Suppressor macrophage treated with lipopolysaccharide for 4 hours (primary cell): ENCODE measurements at regions not wholly inside any gene's neighbourhood (a gene's known extent, or its start where the extent isn't known, plus 50 kb on each side); places are given as distances from the start of the nearest gene placed in this dataset.
"Not testable (repeated sequence)": the region's sequence is repeated elsewhere in the genome, so short reads cannot be mapped to it uniquely, and the experiment has no call there.

Experiments used
- DNase-seq: peaks from one replicate; pipeline ENCODE4 v3.0.0-alpha.2; 2020

DNA sequence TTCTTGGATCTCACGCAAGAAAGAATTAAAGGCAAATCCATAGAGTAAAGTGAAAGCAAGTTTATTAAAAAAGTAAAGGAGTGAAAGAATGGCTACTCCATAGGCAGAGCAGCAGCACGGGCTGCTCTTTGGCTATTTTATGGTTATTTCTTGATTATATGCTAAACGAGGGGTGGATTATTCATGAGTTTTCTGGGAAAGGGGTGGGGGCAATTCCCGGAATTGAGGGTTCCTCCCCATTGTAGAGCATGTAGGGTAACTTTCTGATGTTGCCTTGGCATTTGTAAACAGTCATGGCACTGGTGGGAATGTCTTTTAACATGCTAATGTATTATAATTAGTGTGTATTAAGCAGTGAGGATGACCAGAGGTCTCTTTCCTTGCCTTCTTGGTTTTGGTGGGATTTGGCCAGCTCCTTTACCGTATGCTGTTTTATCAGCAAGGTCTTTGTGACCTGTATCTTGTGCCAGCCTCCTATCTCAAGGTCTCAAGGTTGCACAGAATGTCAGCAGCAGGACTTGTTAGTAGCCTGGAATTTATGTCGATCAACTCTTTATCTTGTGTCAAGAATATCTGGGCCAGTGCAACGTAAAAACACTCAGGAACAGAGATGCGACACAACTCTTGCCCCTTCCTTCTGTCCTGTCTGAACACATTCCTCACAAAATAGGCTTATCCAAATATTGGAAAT is 931.4 kb downstream of the QKI start:
- DNase-seq = no peak

DNA sequence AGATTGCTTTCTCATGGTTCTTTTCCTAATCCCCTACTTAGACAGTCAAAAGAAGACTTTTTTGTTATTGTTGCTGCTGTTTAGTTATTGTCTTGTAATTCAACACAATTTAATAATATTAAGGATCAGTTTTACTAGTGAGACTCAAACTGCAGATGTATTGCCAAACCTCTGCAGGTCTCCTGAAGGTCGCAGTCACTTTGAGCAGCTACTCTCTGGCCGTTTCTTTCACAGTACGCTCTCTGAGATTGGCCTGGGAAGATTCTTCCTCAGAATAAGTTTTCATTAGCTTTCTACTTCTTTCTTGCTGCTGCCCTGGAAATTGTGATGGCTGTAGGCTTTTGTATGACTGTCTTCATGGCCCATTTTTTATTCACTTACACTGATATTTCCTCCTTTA is 930.8 kb downstream of the QKI start:
- no peak for DNase-seq

DNA sequence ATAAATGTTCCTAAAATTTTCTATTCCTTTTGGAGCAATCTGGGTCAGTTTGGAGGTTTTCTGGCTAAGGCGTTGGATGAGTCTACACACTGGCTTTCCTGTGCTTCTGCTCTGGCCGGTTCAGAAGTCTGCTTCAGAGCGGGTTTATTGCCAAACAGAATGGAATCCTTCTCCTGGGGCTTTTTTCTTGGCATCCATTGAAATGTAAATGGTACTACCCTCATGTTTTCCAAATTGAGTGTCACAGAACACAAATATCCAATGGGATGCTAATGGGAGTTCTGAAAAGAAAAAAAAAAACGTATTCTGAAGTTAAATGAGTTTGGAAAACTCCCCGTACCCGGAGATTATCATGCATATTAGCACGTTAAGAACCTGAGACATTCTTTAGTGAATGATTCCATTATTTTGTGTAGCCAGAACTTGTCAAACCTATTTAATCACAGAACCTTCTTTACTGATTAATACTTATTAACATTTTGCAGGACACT is 930.3 kb downstream of the QKI start:
- DNase-seq = no peak

DNA sequence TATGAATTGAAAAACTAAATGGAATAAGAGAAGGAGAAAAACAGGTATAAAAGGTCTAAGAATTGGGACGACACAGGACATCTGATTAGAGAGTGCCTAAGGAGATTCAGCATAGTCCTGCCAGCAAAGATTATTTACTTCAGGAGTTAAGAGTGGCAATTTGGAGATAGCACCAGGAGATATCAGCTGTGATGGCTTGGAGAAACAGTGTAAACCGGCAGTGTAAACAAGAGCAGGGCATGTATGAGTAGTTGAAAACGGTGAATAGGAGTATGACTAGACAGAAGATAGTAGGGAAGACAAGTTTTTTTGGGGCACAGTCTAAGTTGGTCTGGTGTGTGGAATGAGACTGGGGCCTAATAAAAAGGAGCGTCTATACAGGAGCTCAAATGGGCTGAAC is 924.9 kb downstream of the QKI start:
- not testable (repeated sequence) for DNase-seq

DNA sequence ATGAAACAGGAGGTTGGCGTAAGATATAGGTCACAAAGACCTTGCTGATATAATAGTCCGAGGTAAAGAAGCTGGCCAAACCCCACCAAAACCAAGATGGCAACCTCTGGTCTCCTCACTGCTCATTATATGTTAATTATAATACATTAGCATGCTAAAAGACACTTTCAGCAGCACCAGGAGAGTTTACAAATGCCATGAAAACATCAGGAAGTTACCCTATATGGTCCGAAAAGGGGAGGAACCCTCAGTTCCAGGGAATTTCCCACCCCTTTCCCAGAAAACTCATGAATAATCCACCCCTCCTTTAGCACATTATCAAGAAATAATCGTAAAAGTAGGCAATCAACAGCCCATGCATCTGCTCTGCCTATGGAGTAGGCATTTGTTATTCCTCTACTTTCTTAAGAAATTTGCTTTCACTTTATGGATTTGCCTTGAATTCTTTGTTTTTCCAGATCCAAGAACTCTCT is 923.4 kb downstream of the QKI start:
- DNase-seq = no peak

DNA sequence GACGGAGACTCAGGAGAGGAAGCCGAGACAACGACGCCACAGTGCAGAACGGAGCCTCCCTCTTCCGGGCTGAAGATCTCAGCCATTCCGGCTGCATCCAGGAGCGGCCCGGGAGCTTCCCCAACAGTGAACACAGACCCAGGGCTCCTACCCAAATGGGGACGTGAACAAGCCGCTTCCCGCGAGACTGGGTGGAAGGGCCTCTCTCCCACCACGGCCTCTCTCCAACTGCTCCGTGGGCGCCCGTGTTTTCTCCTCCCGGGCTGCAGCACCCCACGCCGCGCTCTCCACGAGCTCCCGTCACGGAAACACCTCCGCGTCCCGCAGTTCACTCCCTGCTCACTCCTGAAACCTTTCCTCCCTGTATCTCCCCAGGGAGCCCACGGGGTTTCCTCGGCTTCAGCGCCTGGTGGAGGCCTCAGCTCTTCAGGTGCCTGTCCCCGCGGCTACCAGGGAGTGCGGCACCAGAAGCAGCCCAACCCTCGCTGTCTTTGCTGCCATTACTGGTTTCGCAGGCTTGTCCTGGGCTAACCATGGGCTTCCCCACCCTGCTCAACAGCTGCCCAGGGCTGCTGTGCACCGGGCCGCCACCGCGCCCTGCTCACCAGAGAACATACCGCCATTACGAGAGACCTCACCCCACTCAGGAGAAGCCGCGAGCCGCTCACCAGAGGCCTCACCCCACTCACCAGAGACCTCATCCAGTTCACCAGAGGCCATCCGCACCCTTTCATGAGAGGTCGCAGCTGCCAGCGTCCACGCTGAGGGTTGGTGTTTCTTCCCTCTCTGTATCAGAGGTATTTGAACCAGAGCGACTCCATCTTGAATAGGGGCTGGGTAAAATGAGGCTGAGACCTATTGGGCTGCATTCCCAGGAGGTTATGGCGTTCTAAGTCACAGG is 922.8 kb downstream of the QKI start:
- DNase-seq = no peak

DNA sequence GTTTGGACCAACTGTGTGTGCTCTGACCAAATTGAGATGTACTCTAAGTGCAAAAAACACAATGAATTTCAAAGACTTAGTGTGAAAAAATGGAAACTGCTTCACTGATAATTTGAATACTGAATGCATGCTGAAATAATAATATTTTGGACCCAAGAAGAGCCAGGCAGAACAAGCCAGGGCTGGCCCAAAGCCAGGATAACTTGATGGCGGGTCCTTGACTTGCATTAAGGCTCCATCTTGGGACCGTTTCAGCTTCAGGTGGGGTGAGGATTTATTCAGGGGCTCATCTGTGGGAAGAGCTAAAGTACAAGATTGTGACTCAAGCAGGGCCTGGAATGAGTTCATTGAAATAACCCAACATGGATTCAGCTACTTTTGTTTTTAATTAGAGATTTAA is 921.9 kb downstream of the QKI start:
- no peak for DNase-seq

DNA sequence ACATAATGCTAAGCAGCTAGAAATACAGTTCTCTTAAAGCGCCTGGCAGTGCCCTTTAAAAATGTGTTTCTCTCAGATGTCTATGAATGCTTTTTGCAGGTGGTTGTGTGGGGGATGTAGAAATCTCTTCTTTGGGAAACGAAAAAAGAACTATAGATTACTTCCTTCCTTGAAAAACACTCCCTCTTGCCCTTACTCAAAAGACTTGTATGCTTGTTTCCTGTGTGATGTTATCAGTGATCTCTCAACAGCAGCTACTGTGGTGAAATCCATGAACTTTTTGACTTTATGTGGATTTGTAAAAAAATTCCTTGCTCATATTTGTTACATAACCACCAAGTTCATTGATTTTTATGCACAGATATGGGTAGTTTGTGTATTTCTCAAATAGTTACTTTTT is 916.5 kb downstream of the QKI start:
- no peak for DNase-seq

DNA sequence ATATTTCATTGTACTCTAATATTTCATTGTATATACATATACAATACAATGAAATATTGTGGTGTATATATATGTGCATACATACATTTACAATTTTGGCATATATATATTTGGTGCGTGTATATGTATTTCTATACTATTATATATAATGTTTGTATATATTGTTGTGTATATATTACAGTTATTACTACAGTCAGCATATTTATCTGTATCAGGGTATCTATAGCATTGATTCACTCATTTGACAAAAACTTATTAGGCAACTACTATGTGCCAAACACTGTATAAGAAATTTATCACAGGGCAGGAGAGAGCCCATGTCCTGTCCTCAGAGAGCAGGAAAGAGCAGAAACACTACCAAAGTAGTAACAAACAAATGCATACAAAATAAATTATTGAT is 910.6 kb downstream of the QKI start:
- no peak for DNase-seq

DNA sequence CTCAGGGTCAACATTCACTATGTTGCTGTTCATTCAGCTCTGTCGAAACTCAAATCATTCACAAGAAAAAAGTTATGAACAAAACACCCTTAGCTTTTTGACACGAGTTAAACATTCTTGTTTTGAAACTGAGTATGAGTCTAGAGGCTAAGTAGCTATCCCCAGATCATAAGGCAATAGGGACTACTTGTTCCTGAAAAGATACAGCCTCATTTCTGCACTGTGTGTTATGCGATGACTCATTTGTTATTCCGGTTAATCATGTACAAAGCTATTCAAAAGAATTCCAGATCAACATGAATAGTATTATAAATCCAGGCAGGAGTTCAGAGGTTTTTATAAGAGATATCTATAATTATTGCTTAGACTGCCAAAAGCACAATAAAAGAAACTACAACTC is 908.0 kb downstream of the QKI start:
- DNase-seq = no peak

DNA sequence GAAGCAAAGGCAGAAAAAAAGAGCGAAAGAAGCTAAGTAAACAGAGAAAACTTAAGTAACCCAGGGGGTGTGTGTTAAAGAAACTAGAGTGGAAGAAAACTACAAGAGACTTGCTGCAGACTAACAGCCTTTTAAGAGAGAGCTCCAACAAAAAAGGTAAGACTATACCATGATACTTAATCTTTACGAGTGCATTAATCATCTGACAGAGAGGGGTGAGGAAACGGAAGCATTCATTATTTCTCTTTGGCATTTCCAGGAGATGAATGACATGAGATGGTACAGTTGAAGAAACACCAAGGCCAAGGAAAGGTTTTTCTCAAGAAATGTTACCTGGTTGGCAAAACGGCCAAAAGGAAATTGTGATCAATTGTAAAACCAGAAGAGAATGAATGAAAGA is 906.8 kb downstream of the QKI start:
- no peak for DNase-seq

DNA sequence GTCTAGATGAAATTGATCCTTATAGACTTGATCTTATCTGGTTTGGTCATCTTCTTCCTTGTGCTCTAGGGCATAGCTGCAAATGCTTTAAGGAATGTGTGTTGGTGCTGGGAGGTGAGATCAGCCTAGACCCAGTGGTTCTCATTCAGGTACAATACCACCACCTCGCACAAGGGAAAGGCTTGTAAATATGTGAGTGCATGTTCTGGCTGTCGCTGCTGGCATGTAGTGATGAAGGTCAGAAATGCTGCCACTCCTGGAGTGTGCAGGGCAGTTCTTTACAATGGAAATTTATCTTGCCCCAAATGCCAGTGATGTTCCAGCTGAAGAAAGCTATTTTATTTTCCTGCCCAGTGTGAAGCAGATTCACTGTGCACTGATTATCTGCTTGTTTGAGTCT is 900.9 kb downstream of the QKI start:
- DNase-seq = no peak

DNA sequence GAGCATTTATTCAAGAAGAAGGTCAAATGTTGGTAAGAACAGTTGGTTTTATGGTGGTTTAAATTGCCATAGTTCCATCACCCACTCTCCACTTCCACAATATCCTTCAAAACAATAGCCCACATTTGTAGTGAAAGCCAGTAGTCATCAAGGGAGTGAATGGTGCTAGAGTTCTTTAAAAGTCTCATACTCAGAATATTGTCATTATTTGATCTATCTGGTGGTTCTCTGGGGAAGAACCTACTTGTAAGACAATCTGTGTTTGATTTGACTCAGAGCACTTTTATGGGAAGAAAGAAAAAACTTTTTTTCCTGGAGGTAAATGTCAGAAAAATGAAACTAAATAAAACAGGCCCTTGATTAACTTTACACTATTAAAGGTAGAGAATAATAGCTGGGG is 893.8 kb downstream of the QKI start:
- no peak for DNase-seq

DNA sequence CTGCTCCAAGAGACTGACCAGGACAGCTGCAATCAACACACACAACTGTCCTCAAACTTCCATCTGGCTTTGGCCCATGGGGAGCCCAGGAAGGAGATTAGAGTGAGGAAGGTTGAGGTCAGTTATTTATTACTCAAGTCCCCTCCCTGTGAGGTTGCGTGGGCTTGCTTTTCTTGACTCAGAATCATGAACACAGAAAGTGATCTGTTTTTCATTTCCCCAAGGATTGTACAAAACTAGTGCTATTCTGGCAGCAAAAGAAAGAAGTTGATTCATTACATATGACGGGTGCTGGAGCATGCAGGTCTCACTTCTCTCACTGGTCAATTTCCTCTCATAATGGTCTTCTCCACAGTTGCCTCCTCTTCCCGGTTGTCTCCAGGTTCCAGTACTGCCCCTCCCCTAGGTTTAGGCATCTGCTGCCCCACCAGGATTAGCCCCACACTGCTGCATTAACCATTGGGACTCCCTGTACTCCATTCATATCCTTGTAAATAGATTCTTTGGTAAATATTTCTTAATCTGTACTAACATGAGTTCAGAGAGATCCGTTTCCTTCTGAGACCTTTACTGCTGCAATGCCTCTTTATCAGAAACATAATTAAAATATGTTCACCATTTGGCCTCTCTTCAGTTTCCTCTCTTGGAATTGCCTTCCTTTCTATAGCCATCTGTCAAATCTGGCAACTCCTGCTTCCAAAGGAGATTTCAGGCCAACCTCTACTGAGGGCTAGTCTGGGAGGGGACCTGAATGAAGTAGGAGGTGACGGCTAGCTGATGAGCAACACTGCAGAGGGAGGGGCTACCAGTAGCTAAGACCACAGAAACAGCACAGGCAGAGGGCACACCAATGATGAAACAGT is 888.8 kb downstream of the QKI start:
- DNase-seq = no peak

DNA sequence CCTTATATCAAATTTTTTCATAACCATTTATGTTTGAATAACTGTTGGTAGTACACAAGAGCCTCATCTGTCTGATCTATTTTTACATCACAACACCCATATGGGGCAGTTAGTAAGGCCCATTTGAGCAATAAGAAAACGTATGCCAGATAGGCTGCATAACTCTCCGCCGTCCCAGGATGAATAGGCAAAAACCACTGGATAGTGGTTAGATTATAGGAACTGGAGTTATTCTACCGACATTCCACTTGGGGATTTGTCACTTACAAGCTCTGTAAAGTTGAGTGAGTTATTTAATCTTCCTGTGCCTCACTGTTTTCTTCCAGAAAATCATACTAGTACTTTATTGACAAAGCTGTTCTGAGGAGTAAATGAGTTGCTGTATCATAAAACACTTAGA is 881.9 kb downstream of the QKI start:
- no peak for DNase-seq

DNA sequence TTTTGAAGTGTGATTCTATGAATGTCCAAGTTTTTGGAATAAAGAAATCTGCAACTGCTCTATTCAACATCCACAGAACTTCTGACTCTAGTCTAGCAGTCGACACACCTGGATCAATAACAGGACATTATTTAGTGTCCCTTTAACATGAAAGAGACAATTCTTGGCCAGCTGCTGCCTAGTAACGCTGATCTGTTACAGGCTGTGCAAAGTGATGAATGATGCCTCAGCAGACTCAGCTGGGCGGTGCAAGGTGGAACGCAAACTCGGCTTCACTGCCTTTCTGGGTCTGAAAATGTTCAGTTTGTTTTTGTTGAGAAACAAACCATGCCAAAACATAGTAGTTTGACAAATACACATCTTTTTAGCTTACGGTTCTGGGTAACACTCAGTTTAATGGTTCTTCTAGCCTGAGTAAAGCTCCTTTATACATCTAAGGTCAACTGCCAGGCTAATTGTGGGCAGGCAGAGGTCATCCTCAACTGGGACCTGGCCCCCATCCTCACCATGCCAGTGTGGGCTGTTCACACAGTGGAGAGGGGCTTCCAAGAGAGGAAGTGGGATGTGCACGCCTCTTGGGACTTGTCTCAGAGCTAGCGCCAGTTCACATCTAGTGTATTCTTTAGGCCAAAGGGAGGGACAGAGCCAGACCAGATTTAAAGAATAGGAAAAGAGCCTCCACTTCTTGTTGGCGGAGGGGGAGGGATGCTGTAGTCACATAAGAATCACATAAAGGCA is 879.7 kb downstream of the QKI start:
- no peak for DNase-seq

DNA sequence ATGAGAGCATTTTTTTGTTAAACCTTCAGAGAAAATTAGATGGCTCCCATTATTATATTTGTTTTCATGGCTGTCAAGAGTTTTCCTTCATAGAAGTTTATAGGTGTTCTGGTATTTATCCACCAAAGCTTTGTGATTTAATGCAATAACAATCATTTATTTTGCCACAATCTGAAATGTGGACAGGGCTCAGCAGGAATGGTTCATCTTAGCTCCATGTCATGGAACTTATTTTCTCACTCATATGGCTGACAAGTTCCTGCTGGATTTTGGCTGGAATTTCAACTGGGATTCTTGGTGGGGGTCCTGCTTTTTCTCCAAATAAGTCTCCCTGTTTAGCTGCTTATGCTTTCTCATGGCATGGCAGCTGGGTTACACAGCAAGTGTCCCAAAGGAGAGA is 876.7 kb downstream of the QKI start:
- no peak for DNase-seq

DNA sequence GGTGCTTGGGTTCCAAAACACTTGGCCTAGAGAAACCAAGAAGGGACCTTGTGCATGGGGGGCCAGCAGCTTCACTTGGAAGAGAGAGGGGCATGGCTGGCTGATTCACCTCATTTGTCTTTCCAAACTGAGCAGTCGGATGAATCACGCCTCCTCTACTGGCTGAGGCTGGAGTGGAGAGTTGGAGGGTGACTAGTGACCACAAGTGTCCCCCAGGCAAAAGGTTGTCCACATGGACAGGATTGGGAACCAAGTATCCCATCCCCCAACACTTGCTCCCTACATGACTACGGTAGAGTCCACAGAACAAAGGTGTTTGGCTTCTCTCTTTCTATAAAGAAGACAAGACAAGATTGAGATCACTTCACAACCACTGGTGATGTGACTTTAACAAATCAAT is 875.6 kb downstream of the QKI start:
- DNase-seq = no peak

DNA sequence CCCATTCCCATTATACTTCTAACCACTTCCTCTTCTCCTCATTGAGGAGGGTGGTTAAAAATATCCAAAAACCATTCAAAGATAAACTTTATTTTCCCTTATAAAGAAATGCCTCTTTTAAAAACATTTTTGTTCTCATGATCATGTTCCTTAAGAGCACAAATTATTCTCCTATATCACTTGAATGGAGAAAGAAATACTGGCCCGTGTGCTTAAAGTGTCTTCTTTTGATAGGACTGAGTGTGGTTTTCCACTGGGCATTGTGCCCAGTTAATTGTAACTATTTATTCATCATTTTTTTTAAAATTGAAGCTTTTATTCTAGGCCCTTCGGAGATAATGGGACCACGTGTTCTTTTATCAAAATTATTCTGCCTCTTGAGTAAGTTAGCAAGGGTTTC is 871.5 kb downstream of the QKI start:
- DNase-seq = no peak

DNA sequence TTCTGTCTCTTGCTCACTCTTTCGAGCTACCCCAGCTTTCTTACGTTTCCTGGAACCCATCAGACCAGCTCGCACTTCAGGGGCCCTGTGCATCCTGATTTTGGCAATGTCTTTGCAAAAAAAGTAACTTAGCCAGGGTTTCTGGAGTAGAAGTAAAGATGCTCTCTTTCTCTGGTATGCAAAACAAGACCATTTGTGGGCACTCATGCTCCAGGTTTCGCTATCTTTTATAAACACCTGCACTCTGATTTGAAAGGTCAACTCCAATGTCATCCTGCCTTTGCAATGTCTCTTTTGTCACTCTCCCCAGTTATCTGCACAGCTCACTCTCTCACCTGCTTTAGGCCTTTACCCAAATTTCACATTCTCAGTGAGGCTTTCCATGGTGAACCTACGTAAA is 869.1 kb downstream of the QKI start:
- no peak for DNase-seq

DNA sequence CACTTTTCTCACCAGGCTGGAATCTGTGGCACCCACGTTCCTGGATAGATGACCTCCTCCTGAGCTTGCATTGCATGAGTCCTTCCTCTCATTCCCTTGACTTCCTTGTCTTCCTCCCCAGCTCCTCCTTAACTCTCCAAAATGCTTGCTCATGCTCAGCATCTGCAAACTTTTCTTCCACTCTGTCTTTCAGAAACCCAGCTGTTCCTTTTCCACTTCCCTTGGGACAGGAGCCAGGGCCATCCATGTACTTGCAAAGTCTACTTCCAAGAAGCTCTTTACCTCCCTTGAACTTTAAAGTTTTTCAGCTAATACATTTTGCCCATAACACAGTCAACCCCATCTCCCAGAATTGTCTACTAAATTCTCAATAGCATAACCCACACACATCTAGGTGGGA is 861.7 kb downstream of the QKI start:
- no peak for DNase-seq

DNA sequence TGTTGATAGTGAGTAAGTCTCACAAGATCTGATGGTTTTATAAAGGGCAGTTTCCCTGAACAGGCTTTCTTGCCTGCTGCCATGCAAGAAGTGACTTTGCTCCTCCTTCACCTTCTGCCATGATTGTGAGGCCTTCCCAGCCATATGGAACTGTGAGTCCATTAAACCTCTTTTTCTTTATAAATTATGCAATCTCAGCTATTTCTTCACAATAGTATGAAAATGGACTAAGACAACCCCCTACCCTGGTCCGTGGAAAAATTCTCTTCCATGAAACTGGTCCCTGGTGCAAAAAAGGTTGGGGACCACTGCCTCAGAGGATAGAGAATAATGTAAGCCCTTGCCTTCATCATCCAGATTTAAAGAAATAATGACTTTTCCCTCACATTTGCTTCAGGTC is 861.3 kb downstream of the QKI start:
- DNase-seq = no peak

DNA sequence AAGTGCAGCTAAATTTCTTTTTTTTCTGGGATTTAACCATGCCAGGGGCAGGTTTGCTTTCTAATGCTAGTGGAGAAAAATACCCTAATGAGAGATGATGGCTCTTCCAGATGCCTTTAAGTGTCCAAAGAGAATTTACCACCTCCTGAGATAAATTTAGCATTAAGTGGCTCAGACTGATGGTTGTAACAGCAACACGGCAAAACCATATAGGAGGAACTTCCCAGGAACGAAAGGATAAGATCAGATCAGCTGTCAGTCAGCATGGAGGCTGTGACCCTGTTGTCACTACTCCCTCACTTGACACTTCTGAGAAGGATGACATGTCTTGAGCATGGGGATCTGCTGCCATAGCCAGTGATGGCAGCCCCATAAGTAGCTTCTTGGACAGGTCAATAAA is 860.0 kb downstream of the QKI start:
- no peak for DNase-seq
